Skin epidermis (tissue), 12 donors: ENCODE measurements at regions not wholly inside any gene's neighbourhood (a gene's known extent, or its start where the extent isn't known, plus 50 kb on each side); places are given as distances from the start of the nearest gene placed in this dataset.
"Not testable (repeated sequence)": the region's sequence is repeated elsewhere in the genome, so short reads cannot be mapped to it uniquely, and the experiment has no call there.

ENCODE experiments used
- H3K27ac ChIP-seq, 21 experiments: fragments of 200-600 bp; sonication (generic) in 11 of 21; one replicate each; pipeline ENCODE4 v1.5.0; 2020; ENCODE audit warnings: mild to moderate bottlenecking in 3 of 21, inconsistent platforms in 2 of 21, moderate library complexity in 2 of 21
- H3K4me3 ChIP-seq, 7 experiments: fragments of 200-600 bp; sonication (generic) in 2 of 7; one replicate each; pipeline ENCODE4 v1.5.0; 2020; ENCODE audit warnings: inconsistent platforms in 2 of 7, mild to moderate bottlenecking in 2 of 7, moderate library complexity in 1 of 7

- H3K27ac ChIP-seq = no peak overlapping the region
- H3K4me3 ChIP-seq = no peak overlapping the region
These were observed 190.9 kb upstream of the SLC24A3 start for GRCh38 chr20:19021406-19022117.

- H3K27ac ChIP-seq = no peak overlapping the region
- no peak overlapping the region for H3K4me3 ChIP-seq
These were observed 190.3 kb upstream of the SLC24A3 start for GRCh38 chr20:19022118-19022575.

GRCh38 chr20:19022791-19023448 lies 189.5 kb upstream of the SLC24A3 start:
- Histone ChIP-seq H3K27ac (no peak overlapping the region), H3K4me3 (no peak overlapping the region)

GRCh38 chr20:19024296-19025035 lies 188.0 kb upstream of the SLC24A3 start:
- Histone ChIP-seq H3K27ac (peak overlapping the region in 7 of 21 experiments; percentile 6 to 64 (median 37)), H3K4me3 (no peak overlapping the region)

GRCh38 chr20:19025430-19026120 lies 186.9 kb upstream of the SLC24A3 start:
- H3K4me3 ChIP-seq = no peak overlapping the region
- H3K27ac ChIP-seq = peak overlapping the region in 10 of 21 experiments; percentile 1 to 64 (median 25)

GRCh38 chr20:19026121-19026878 lies 186.1 kb upstream of the SLC24A3 start:
- H3K27ac ChIP-seq = peak overlapping the region in 12 of 21 experiments; percentile 1 to 64 (median 26)
- no peak overlapping the region for H3K4me3 ChIP-seq

- Histone ChIP-seq H3K4me3 (no peak overlapping the region), H3K27ac (peak overlapping the region in 7 of 21 experiments; percentile 24 to 64 (median 33))
These were observed 185.4 kb upstream of the SLC24A3 start for GRCh38 chr20:19026901-19027644.

GRCh38 chr20:19027971-19028370 lies 184.5 kb upstream of the SLC24A3 start:
- H3K27ac ChIP-seq = no peak overlapping the region
- no peak overlapping the region for H3K4me3 ChIP-seq

- Histone ChIP-seq H3K27ac (no peak overlapping the region), H3K4me3 (no peak overlapping the region)
These were observed 170.7 kb upstream of the SLC24A3 start for GRCh38 chr20:19041787-19042186.

- peak overlapping the region in 1 of 21 experiments; percentile 47 for H3K27ac ChIP-seq
- H3K4me3 ChIP-seq = no peak overlapping the region
These were observed 167.1 kb upstream of the SLC24A3 start for GRCh38 chr20:19045371-19045770.

GRCh38 chr20:19047040-19047950 lies 165.1 kb upstream of the SLC24A3 start:
- H3K27ac ChIP-seq = peak overlapping the region in 20 of 21 experiments; percentile 15 to 84 (median 62)

GRCh38 chr20:19047951-19048296 lies 164.5 kb upstream of the SLC24A3 start:
- Histone ChIP-seq H3K27ac (peak overlapping the region in 17 of 21 experiments; percentile 6 to 84 (median 56)), H3K4me3 (no peak overlapping the region)

More at GRCh38 chr20:19047040-19047950, 165.1 kb upstream of the SLC24A3 start:
- H3K4me3 ChIP-seq = no peak overlapping the region

- peak overlapping the region in 14 of 21 experiments; percentile 17 to 84 (median 42) for H3K27ac ChIP-seq
- no peak overlapping the region for H3K4me3 ChIP-seq
These were observed 163.4 kb upstream of the SLC24A3 start for GRCh38 chr20:19048995-19049501.

- H3K27ac ChIP-seq = peak overlapping the region in 11 of 21 experiments; percentile 5 to 84 (median 50)
- no peak overlapping the region for H3K4me3 ChIP-seq
These were observed 162.9 kb upstream of the SLC24A3 start for GRCh38 chr20:19049514-19049913.

GRCh38 chr20:19056909-19057308 lies 155.5 kb upstream of the SLC24A3 start:
- no peak overlapping the region for H3K4me3 ChIP-seq
- no peak overlapping the region for H3K27ac ChIP-seq

GRCh38 chr20:19064788-19065187 lies 147.7 kb upstream of the SLC24A3 start:
- H3K27ac ChIP-seq, H3K4me3 ChIP-seq: not testable (repeated sequence)

- no peak overlapping the region for H3K27ac ChIP-seq
- H3K4me3 ChIP-seq = no peak overlapping the region
These were observed 144.5 kb upstream of the SLC24A3 start for GRCh38 chr20:19067986-19068385.
